ENCODE measurements at regions not wholly inside any gene's neighbourhood (a gene's known extent, or its start where the extent isn't known, plus 50 kb on each side); places are given as distances from the start of the nearest gene placed in this dataset.
"Not testable (repeated sequence)": the region's sequence is repeated elsewhere in the genome, so short reads cannot be mapped to it uniquely, and the experiment has no call there.

DNA sequence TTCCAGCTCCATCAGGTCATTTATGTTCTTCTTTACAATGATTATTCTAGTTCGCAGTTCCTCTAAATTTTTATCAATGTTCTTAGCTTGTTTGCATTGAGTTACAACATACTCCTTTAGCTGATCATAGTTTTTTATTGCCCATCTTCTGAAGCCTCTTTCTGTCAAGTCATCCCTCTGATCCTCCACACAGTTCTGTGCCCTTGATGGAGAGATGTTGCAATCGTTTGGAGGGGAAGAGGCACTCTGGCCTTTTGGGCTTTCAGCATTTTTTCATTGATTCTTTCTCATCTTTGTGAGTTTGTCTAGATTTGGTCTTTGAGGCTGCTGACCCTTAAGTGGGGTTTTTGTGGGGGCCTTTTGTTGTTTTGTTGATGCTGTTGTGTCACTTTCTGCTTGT, 234.6 kb upstream of the CBLB start:
- Histone ChIP-seq H3K9me3 (no peaks in the 10 kb centered on the region), H3K4me1 (no peaks in the 10 kb centered on the region), H3K36me3 (replicated peaks in 1 of 2; ENCODE audit: insufficient read depth in 1 of 2, low read depth in 2 of 2) (no peaks in the 10 kb centered on the region), H3K27me3 (no peaks in the 10 kb centered on the region), H3K27ac (no peak overlapping the region), H3K4me3 (no peak overlapping the region)
- intact Hi-C loops (cut with DNase I): no loop called here
- no peak for ATAC-seq
- no peak for DNase-seq
- WGBS, 2 donors: 32 to 64% methylated on average over 2 of the region's 2 CpGs
- TF ChIP-seq, protein P1, sequence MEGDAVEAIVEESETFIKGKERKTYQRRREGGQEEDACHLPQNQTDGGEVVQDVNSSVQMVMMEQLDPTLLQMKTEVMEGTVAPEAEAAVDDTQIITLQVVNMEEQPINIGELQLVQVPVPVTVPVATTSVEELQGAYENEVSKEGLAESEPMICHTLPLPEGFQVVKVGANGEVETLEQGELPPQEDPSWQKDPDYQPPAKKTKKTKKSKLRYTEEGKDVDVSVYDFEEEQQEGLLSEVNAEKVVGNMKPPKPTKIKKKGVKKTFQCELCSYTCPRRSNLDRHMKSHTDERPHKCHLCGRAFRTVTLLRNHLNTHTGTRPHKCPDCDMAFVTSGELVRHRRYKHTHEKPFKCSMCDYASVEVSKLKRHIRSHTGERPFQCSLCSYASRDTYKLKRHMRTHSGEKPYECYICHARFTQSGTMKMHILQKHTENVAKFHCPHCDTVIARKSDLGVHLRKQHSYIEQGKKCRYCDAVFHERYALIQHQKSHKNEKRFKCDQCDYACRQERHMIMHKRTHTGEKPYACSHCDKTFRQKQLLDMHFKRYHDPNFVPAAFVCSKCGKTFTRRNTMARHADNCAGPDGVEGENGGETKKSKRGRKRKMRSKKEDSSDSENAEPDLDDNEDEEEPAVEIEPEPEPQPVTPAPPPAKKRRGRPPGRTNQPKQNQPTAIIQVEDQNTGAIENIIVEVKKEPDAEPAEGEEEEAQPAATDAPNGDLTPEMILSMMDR (IDR thresholded peaks at IDR 0.05): no peak
- no peak for TF ChIP-seq POLR2A (IDR thresholded peaks at IDR 0.05)

DNA sequence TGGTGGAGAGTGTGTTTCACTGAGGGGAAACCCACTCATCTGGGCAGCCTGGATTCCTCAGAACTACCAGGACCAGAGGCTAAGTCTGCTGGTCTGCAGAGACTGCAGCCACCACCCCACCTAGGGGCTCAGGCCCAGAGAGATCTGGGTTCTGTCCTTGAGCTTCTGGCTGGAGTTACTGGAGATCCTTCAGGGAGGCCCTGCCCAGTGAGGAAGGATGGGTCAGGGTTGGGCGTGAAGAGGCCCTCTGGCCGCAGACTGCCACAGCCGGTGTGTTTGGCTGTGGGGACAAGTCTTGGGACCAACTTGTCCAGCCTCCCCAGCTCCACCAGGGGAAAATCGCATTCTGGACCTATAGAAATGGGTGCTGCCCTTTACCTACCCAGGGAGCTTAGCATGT, 235.3 kb upstream of the CBLB start:
- Histone ChIP-seq H3K4me3 (no peak overlapping the region), H3K36me3 (replicated peaks in 1 of 2; ENCODE audit: insufficient read depth in 1 of 2, low read depth in 2 of 2) (no peaks in the 10 kb centered on the region), H3K27me3 (no peaks in the 10 kb centered on the region), H3K27ac (no peak overlapping the region), H3K4me1 (no peaks in the 10 kb centered on the region), H3K9me3 (no peaks in the 10 kb centered on the region)
- ATAC-seq (no peak), DNase-seq (no peak)
- no peak for TF ChIP-seq POLR2A (IDR thresholded peaks at IDR 0.05)
- intact Hi-C loops (cut with DNase I): no loop called here
- WGBS, 2 donors: 68 to 71% methylated on average over 3 to 4 of the region's 4 CpGs

DNA sequence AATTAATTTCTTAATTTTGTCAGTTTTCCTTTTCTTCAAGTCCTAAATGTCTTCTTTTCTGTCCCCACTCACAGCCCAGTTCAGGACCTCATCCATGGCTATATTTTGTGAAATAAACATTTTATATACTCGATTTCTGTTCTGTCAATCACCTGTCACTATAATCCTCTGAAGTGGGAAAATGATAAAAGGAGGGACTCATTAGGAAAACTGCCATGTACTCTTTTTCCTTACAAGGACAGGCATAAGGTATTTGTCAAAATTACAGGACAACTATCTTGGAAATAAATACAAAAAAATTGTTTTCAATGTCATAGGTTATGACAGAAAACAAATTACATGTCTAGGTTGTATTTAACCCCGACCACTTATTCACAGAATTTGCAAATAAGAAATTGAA, 240.1 kb upstream of the CBLB start:
- no peaks in the 10 kb centered on the region for H3K4me1 ChIP-seq
- no peaks in the 10 kb centered on the region for H3K36me3 ChIP-seq (replicated peaks in 1 of 2; ENCODE audit: insufficient read depth in 1 of 2, low read depth in 2 of 2)
- H3K4me3 ChIP-seq: no peak overlapping the region
- ATAC-seq: no peak
- WGBS, 2 donors: 49 to 52% methylated on average over 2 of the region's 2 CpGs
- TF ChIP-seq POLR2A (IDR thresholded peaks at IDR 0.05): no peak
- TF ChIP-seq, protein P1 (IDR thresholded peaks at IDR 0.05): no peak
- no peak overlapping the region for H3K27ac ChIP-seq
- intact Hi-C loops (cut with DNase I): no loop called here
- no peaks in the 10 kb centered on the region for H3K9me3 ChIP-seq
- no peak for DNase-seq
- H3K27me3 ChIP-seq: no peaks in the 10 kb centered on the region

DNA sequence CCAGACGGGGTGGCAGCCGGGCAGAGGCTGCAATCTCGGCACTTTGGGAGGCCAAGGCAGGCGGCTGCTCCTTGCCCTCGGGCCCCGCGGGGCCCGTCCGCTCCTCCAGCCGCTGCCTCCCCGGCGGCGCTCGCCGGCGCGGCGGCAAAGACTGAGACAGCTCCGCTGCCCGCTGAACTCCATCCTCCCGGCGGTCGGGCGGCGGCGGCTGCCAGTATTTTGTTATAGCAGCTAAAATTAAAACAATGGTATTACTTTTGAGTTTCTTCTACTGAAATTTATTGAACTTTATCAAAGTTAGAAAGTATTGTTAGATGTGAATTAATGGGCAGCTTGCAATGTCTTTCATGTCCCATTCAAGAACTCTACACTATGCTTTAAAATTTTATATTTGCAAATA, 243.7 kb upstream of the CBLB start:
- H3K4me1 ChIP-seq; H3K27ac ChIP-seq; H3K27me3 ChIP-seq; H3K36me3 ChIP-seq (replicated peaks in 1 of 2; ENCODE audit: insufficient read depth in 1 of 2, low read depth in 2 of 2); ATAC-seq; DNase-seq; H3K9me3 ChIP-seq; H3K4me3 ChIP-seq; intact Hi-C loops (cut with DNase I): not testable (repeated sequence)
- WGBS, 2 donors: 95 to 98% methylated on average over 13 to 22 of the region's 26 CpGs

DNA sequence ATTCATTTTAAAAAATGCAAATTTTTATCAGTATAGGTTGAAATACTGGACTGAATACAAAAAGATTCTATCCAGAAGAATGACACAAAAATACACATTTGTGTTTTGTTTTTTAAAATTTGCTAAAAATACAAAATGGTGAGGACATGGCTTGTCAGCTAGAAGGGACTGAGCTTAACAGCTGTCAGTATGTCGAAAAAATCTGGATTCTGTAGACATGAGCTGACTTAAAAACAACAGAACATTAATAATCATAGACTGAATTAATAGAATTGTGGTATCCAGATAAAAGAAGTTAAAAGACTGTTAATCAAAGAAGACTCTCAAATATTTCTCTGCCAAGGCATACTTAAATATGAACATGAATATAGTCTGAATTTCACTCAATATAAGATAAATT, 244.9 kb upstream of the CBLB start:
- intact Hi-C loops (cut with DNase I): no loop called here

DNA sequence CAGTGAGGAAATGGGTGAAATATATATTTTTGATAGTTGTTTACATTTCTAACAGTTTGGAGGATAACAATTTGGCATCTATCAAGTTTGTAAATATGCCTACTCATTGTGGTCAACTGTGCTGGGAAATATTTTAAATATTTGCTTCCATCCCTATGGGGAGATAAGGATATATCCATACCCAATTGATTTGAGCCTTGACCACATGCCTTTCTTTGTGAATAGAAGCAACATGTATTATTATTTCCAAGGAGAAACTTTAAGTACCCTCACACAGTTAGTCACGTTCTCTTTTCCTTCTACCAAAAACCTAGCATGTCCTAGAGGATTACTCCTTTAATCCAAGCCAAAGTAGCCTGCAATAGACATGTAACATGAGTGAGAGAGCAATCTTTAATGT, 245.4 kb upstream of the CBLB start:
- ATAC-seq (no peak), DNase-seq (no peak)
- Histone ChIP-seq H3K27me3 (no peaks in the 10 kb centered on the region), H3K36me3 (replicated peaks in 1 of 2; ENCODE audit: insufficient read depth in 1 of 2, low read depth in 2 of 2) (no peaks in the 10 kb centered on the region), H3K4me1 (no peaks in the 10 kb centered on the region), H3K4me3 (no peak overlapping the region), H3K9me3 (no peaks in the 10 kb centered on the region), H3K27ac (no peak overlapping the region)
- intact Hi-C loops (cut with DNase I): no loop called here
- TF ChIP-seq POLR2A (IDR thresholded peaks at IDR 0.05): no peak
- TF ChIP-seq, protein P1 (IDR thresholded peaks at IDR 0.05): no peak
- 45 to 66% methylated on average over 1 of the region's 1 CpG for WGBS, 2 donors

More for the DNA sequence above, 244.9 kb upstream of the CBLB start:
- H3K36me3 ChIP-seq (replicated peaks in 1 of 2; ENCODE audit: insufficient read depth in 1 of 2, low read depth in 2 of 2): no peaks in the 10 kb centered on the region
- DNase-seq (no peak), ATAC-seq (no peak)
- TF ChIP-seq, protein P1 (IDR thresholded peaks at IDR 0.05): no peak
- no peak for TF ChIP-seq POLR2A (IDR thresholded peaks at IDR 0.05)
- no peak overlapping the region for H3K4me3 ChIP-seq
- H3K27me3 ChIP-seq: no peaks in the 10 kb centered on the region
- WGBS, 2 donors: 48 to 51% methylated on average over 1 of the region's 1 CpG
- H3K9me3 ChIP-seq: no peaks in the 10 kb centered on the region
- H3K4me1 ChIP-seq: no peaks in the 10 kb centered on the region
- no peak overlapping the region for H3K27ac ChIP-seq

Measured in body of pancreas (tissue), 4 donors.